Cardiac muscle cell (in vitro differentiated cells and primary cell): ENCODE measurements at regions not wholly inside any gene's neighbourhood (a gene's known extent, or its start where the extent isn't known, plus 50 kb on each side); places are given as distances from the start of the nearest gene placed in this dataset.
A peak's percentile ranks its signal among the peaks of the same experiment; 100 is the strongest.

Experiments
- DNase-seq, 2 donors: peaks; one replicate each; pipeline versions ENCODE4 v3.0.0 to v3.0.0-alpha.2; 2010 to 2017; ENCODE audit warnings: low read depth in 1 of 2, low spot score in 1 of 2
- H3K27ac ChIP-seq: fragments of 200-600 bp; sonication (generic); 2 replicates; pipeline ENCODE4 v1.5.1; 2016
- H3K27me3 ChIP-seq: fragments of 200-600 bp; sonication (generic); 2 replicates; pipeline ENCODE4 v1.6.0; 2016; ENCODE audit warnings: control low read depth
- H3K36me3 ChIP-seq: fragments of 200-600 bp; sonication (generic); 2 replicates; pipeline ENCODE4 v1.5.1; 2016; ENCODE audit warnings: control low read depth
- H3K4me1 ChIP-seq: fragments of 200-600 bp; sonication (generic); 2 replicates; pipeline ENCODE4 v1.8.1; 2017; ENCODE audit warnings: low read depth, mild to moderate bottlenecking, mixed run types
- H3K4me3 ChIP-seq: fragments of 200-600 bp; sonication (generic); 2 replicates; pipeline ENCODE4 v1.5.1; 2016; ENCODE audit warnings: mild to moderate bottlenecking
- H3K9me3 ChIP-seq: fragments of 200-600 bp; sonication (generic); 2 replicates; pipeline ENCODE4 v1.5.1; 2017; ENCODE audit warnings: low read depth, mild to moderate bottlenecking, control low read depth
- CTCF ChIP-seq: IDR thresholded peaks from 2 replicates; pipeline ENCODE4 v1.5.1; 2012; ENCODE audit warnings: low read depth, mild to moderate bottlenecking, low read length

- Histone ChIP-seq H3K4me1 (no peaks in the 10 kb centered on the region), H3K27ac (no peak overlapping the region), H3K36me3 (no peaks in the 10 kb centered on the region), H3K27me3 (no peaks in the 10 kb centered on the region), H3K9me3 (no peaks in the 10 kb centered on the region), H3K4me3 (no peak overlapping the region)
- DNase-seq = no peak
- TF ChIP-seq CTCF = no peak
Observed at GRCh38 chr11:105215528-105215927, 76.0 kb upstream of the CARD18 start.

- peak in 1 of 2 donors; percentile 30 for DNase-seq
- Histone ChIP-seq H3K9me3 (no peaks in the 10 kb centered on the region), H3K36me3 (no peaks in the 10 kb centered on the region), H3K4me3 (no peak overlapping the region), H3K27me3 (no peaks in the 10 kb centered on the region), H3K4me1 (no peaks in the 10 kb centered on the region), H3K27ac (no peak overlapping the region)
- TF ChIP-seq CTCF = no peak
Observed at GRCh38 chr11:105211806-105212554, 72.4 kb upstream of the CARD18 start.

DNA sequence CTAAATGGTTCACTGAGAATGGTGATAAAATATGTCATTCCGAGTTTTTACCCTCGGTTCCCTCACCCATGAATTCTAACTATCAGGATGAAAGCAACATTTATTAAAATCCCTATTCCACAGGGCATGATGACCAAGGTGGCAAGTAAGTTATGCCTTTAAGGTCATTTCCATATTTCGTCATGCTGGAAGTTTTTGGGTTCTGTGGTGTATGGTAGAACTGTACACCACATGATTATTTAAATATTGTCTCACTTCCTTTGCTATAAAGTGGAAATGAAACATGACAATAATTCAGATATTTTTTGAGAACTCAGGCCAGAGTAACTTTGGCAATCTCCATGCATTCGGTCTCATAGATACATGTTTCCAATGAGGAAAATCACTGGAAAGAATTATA lies 68.5 kb upstream of the CARD18 start:
- Histone ChIP-seq H3K4me1 (no peaks in the 10 kb centered on the region), H3K9me3 (no peaks in the 10 kb centered on the region), H3K27me3 (no peaks in the 10 kb centered on the region), H3K4me3 (no peak overlapping the region), H3K27ac (no peak overlapping the region), H3K36me3 (no peaks in the 10 kb centered on the region)
- no peak for DNase-seq
- TF ChIP-seq CTCF = no peak

- Histone ChIP-seq H3K27me3 (no peaks in the 10 kb centered on the region), H3K4me1 (peaks cover 8% of the 10 kb centered on the region), H3K36me3 (no peaks in the 10 kb centered on the region), H3K9me3 (no peaks in the 10 kb centered on the region), H3K27ac (no peak overlapping the region), H3K4me3 (no peak overlapping the region)
- DNase-seq = no peak
- no peak for TF ChIP-seq CTCF
Observed at GRCh38 chr11:105206633-105207032, 67.1 kb upstream of the CARD18 start.

GRCh38 chr11:105204636-105205035 lies 65.1 kb upstream of the CARD18 start:
- DNase-seq = no peak
- Histone ChIP-seq H3K4me3 (no peak overlapping the region), H3K4me1 (peaks cover 8% of the 10 kb centered on the region), H3K36me3 (no peaks in the 10 kb centered on the region), H3K27ac (no peak overlapping the region), H3K9me3 (no peaks in the 10 kb centered on the region), H3K27me3 (no peaks in the 10 kb centered on the region)
- no peak for TF ChIP-seq CTCF
